ENCODE measurements at regions not wholly inside any gene's neighbourhood (a gene's known extent, or its start where the extent isn't known, plus 50 kb on each side); places are given as distances from the start of the nearest gene placed in this dataset.

DNA sequence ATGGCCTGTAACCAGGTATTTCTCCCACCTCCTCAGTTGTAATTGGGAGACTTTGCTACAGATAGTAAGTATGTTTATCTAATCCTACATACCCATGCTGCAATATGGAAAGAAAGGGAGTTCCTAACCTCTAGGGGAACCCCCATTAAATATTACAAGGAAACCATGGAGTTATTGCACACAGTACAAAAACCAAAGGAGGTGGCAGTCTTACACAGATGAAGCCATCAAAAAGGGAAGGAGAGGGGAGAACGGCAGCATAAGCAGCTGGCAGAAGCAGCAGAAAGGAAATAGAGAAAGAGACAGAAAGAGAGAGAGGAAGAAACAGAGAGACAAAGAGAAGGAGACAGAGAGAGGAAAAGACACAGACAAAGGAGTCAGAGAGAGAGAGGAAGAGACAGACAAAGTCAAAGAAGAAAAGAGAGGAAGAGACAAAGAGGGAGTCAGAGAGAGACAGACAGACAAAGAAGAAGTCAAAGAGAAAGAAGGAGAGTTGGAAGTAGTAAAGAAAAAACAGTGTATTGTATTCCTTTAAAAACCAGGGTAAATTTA is 142.9 kb downstream of the FASLG start:
- DNase-seq (ENCODE audit: low read depth), result no peak

GRCh38 chr1:172809750-172810149 is 150.8 kb downstream of the FASLG start:
- no peak for DNase-seq (ENCODE audit: low read depth)

DNA sequence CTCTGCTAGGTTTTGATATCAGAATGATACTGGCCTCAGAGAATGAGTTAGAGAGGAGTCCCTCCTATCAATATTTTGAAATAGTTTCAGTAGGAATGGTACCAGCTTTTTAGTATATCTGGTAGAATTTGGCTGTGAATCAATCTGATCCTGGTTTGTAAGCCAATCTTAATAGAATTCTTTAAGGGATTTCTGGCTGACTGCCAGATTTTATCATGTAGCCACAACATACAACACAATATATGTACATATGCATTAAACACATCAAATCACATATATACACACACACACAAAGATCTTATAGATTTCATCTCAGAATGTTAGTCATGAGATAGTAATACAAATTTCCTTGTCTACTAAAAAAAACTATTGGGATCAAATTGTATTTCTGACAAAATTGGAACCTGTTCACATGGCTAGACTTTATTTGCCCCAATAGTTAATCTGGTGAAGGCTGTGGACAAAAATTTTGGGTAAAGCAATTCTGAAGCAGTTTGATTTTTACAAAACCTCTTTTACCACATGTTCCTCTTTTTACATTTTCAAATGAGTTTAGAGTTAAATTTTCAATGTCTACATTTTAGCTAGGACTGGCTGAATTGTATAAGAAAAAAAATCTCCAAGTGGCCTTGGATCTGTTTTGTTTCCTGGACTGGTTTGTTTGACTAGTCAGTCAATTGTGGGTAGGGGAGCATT is 151.7 kb downstream of the FASLG start:
- no peak for DNase-seq (ENCODE audit: low read depth)

- DNase-seq (ENCODE audit: low read depth), result no peak
Observed at GRCh38 chr1:172811694-172812093, 152.8 kb downstream of the FASLG start.

DNA sequence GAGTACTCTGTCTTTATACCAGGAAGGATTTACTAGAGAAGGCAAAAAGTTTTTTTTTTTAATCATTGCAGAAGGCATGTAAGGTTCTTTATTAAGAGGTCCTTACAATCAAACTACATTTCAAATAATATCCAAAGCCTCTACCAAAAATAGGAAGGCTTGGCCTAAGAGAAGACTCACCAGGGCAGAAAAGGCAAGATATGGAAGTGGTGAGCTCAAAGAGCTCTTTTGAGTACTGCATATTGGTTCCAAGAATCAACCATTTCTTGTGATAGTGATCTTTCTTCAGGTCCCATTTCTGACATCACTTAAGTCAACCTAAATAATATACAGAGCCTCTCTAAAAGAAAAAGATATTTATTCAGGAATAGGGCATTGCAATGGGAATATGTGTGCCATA is 153.2 kb downstream of the FASLG start:
- DNase-seq (ENCODE audit: low read depth), result no peak

DNA sequence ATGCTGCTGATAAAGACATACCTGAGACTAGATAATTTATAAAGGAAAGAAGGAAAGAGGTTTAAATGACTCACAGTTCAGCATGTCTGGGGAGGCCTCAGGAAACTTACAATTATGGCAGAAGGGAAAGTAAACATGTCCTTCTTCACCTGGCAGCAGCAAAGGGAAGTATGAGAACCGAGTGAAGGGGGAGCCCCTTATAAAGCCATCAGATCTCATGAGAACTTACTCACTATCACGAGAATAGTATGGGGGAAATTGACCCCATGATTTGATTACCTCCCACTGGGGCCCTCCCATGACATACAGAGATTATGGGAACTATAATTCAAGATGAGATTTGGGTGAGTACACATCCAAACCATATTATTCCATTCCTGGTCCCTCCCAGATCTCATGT is 154.4 kb downstream of the FASLG start:
- DNase-seq (ENCODE audit: low read depth), result no peak

GRCh38 chr1:172814428-172814827 is 155.5 kb downstream of the FASLG start:
- DNase-seq (ENCODE audit: low read depth), result no peak

DNA sequence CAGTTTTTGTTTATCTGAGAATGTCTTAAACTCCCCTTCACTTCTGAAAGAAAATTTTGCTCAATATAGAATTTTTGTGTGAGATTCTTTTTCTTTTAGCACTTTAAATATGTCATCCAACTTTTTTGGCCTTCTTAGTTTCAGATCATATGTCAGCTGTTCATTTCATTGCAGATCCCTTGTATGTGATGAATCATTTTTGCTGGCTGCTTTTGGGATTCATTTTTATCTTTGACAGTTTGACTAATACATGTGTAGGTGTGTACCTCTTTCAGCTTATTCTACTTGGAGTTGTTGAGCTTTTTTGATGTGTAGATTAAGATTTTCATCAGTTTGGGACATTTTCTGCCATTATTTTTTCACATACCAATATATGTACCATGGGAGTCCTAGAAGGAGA is 156.8 kb downstream of the FASLG start:
- no peak for DNase-seq (ENCODE audit: low read depth)

DNA sequence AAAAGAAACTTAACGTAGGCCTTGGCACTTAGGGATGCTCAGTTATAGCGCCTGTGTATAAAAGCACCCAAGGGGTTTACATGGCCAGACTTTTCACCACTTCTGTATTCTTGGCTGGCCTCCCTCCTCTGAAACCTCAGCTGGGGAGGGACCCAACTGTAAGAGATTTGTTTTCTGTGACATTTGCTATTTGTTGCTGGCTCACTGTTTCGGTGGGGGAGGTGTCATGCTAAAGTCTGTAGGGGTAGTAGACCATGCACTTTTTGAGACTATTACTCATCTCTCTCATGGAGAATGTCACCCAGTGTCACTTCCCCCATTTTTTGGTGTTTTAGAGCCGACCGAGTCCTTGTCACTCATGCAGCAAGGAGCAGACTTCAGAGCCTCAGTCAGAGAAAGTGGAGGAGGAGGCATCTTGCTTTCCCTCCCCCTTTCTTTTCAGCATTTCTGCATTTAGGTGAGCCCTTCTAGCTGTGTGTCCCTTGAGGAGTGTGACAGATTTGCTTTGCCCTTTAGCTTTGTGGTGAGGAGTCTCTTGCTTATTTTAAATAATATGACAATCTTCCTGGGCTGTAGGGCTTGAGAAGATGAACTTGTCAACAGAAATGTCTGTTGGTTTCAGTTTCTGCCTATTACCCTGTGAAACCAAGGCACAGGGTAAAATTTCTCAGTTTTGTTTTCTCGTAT is 160.1 kb downstream of the FASLG start:
- DNase-seq (ENCODE audit: low read depth), result peak; percentile 31

DNA sequence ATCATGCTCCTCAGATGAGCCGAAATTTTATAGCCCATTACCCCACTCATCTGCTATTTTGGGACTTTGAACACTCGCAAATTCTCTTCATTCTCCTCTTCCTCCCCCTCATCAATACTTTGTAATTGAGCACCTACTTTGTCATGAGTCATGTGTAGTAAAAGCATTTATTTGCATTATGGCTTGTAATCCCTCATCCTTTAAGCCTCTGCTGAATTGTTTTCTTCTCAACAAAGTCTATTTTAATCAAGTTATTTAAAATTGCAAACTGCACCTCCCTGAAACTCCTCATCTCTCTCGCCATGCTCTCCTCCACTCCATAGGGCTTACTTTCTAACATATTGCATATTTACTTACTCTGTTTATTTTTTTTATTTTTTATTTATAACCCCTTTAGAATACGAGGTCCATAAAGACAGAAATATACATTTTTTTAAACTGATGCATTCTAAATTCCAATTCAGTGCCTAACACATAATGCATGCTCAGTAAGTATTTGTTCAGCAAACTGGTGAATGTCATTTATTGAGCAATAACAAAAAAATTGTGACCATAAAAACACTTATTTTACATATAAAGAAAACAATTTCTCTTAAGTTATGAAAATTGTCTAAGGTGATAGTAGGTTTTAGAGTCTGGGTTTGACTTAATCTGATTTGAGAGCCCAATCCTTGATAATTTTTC is 161.7 kb downstream of the FASLG start:
- no peak for DNase-seq (ENCODE audit: low read depth)

DNA sequence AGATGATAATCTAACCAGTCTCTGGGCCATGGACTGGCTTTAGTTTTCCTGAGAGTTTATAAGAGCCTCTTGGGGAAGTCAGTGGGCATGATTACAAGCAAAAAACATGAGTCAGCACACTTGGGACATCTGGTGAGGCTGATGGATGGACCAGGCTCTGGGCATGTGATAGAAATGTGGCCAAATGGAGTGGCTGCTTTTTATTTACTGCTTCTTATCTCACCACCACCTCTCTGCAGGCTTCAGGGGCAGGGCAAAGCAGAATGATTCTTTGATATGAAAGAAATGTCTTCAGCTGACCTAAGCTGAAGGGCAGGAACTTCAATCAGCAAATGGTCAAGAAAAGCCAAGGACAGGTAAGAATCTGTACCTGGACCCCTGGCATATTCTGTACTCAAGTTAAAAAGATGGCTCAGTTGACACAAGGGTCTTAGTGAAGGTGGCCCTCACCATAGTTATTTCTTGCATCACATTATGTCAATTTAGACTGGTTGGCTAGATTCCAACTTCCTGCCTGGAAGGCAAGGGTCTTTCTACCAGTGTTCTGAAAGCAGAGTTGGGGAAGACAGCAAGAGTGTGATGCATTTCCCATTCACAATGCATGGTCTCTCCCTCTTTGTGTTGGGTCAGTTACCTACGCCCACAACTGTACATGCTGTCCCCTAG is 162.8 kb downstream of the FASLG start:
- no peak for DNase-seq (ENCODE audit: low read depth)

DNA sequence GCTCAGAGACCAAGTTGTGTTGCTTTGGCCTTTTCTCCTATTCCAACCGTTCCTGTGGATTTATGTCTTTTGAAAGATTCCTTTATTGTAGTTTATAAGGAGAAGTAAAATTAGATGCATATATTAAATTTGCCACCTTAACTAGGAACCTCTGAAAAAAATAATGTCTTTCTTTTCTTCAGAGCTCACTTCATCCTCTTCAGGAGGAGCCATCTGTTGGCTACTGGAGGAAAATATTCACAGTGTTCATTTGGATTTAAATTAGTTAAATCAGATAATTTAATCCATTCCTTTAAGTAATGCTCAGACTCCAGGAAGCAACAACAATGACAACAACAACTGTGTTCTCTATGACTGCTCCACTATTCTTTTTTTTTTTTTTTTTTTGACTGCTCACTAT is 164.0 kb downstream of the FASLG start:
- DNase-seq (ENCODE audit: low read depth), result no peak

GRCh38 chr1:172823534-172823933 is 164.6 kb downstream of the FASLG start:
- DNase-seq (ENCODE audit: low read depth), result no peak

- no peak for DNase-seq (ENCODE audit: low read depth)
Observed at GRCh38 chr1:172824209-172824608, 165.3 kb downstream of the FASLG start.

DNA sequence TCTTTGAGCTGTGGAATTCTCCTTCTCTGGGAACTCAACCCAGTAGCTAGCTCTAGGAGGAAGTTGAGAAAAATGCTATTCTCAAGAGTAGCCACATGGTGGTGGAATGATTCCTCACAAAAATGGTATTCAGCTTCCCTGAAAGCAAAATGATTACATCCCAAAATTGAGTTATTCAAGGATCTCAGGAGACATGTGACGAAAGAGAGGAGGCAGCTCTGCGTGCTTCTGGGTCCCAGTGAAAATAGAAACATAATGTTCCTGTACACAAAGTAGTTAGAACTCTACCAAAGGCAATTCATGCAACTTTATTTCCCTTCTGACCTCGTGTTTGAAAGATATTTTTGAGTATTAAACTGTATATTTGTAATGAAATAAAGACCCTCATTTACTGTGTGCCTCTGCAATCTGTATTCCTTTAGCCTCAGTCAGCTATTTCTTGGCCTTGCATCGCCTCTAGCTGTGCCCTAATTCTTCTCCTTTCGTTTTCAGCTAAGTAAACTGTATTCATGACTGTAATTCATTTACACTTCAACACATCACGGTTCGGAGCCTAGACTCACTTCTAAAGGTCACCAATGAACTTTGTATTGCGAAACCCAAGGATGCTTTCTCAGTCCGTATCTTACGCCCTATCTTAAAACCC is 167.3 kb downstream of the FASLG start:
- DNase-seq (ENCODE audit: low read depth), result no peak

DNA sequence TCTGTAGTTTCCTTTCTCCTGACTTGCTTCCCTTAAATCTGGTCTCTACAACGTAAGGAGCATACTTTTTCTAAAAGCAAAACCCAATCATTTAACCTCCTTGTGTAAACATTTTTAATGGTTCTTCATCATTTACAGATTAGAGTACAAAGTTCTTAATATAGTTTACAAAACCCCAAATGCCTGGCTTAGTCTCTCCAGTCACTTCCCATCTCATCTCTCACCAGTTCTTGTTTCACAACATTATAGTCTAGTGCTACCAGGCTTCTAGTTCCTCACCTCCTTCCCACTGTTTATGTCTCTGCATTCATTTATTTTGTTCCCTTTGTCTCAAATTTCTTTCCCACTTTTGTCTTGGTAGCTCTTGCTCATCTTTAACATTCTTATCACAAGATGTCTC is 168.4 kb downstream of the FASLG start:
- no peak for DNase-seq (ENCODE audit: low read depth)

DNA sequence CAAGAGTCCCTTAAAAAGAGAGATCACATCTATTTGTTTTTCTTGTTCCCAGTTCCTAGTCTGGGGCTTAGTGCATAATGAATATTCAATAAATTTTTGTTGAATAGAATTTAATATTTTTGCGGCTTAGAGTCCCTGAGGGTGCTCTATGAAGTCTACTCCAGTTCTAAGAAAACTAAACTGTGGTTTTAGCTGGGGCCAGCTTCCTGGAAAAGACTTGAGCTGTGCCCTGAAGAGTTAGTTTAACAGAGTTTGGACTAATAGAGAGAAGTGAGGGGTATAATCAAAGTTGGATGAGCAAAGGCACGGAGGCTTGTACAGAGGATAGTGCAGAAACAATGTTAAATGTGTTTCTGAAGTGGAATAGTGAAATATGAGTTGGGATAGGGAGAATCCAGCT is 168.9 kb downstream of the FASLG start:
- DNase-seq (ENCODE audit: low read depth), result no peak

- DNase-seq (ENCODE audit: low read depth), result no peak
Observed at GRCh38 chr1:172832006-172832725, 173.3 kb downstream of the FASLG start.

GRCh38 chr1:172833954-172834353 is 175.1 kb downstream of the FASLG start:
- DNase-seq (ENCODE audit: low read depth), result no peak

DNA sequence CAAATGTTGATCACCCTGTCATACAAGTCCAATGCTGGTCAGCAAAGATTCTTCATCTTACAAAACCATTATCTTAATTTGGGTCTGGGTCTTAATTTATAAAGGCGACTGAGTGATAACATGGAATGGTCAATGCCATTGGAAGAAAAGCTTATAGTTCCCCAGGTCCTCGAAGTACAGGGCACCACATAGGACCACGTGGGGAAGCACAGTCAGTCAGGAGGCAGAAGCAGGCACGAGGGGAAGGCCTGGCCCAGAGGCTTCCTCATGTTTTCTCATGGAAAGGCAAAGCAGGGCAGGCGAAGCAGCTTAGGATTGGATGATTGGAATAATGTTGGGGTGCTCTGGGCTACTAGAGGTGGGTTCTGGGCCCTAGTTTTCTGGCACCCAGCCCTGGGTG is 175.7 kb downstream of the FASLG start:
- DNase-seq (ENCODE audit: low read depth), result no peak

DNA sequence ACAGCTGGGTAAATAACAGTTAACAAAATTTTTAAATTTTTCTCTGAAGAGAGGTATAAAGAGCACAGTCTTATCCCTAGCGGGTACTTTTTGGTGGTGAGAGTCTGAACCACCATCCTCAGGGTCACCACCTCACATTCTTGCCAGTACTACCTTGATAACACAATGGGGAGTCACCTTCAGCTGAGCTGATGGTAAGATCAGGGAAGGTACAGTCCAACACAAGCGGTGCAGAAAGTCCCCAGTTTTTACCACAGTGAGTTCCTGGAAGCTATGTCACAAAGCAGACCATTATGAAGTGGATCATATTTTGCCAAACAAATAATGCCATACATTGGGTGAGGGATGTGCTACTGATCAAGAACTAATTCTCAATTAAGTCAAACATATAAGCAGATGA is 176.9 kb downstream of the FASLG start:
- no peak for DNase-seq (ENCODE audit: low read depth)
